Brain microvascular endothelial cell (primary cell): ENCODE measurements at regions not wholly inside any gene's neighbourhood (a gene's known extent, or its start where the extent isn't known, plus 50 kb on each side); places are given as distances from the start of the nearest gene placed in this dataset.

Experiments used
- DNase-seq: peaks from one replicate; pipeline ENCODE4 v3.0.0-alpha.2; 2020
- H3K27ac ChIP-seq: fragments of 250-450 bp; sonication (Bioruptor Pico); 2 replicates; pipeline ENCODE4 v1.5.1; 2020; ENCODE audit warnings: mild to moderate bottlenecking, moderate library complexity
- H3K27me3 ChIP-seq: fragments of 250-450 bp; sonication (Bioruptor Pico); replicated peaks from 2 replicates; pipeline ENCODE4 v1.5.1; 2020; ENCODE audit warnings: mild to moderate bottlenecking
- H3K36me3 ChIP-seq: fragments of 250-450 bp; sonication (Bioruptor Pico); replicated peaks from 2 replicates; pipeline ENCODE4 v1.5.1; 2020; ENCODE audit warnings: mild to moderate bottlenecking
- H3K4me3 ChIP-seq: 2 replicates; pipeline ENCODE4 v1.5.1; 2011; ENCODE audit warnings: low read depth, mild to moderate bottlenecking, control low read depth, low read length, moderate library complexity
- in situ Hi-C: cut with HindIII; loops from 2 replicates; pipeline ENCODE4 v1.10.0; 2017; ENCODE audit warnings: low sequenced_read_pairs, low pct_ligation_motif_present
- TF ChIP-seq, protein P1 (sequence below): IDR thresholded peaks from 2 replicates; pipeline ENCODE4 v1.5.1; 2011; ENCODE audit warnings: low read depth, mild to moderate bottlenecking, moderate library complexity, low read length, control low read depth, inconsistent platforms; ENCODE audit errors: missing control alignments

- DNase-seq = no peak
- Histone ChIP-seq H3K27me3 (no peaks in the 10 kb centered on the region), H3K36me3 (no peaks in the 10 kb centered on the region), H3K4me3 (no peak overlapping the region), H3K27ac (no peak overlapping the region)
- TF ChIP-seq, protein P1, sequence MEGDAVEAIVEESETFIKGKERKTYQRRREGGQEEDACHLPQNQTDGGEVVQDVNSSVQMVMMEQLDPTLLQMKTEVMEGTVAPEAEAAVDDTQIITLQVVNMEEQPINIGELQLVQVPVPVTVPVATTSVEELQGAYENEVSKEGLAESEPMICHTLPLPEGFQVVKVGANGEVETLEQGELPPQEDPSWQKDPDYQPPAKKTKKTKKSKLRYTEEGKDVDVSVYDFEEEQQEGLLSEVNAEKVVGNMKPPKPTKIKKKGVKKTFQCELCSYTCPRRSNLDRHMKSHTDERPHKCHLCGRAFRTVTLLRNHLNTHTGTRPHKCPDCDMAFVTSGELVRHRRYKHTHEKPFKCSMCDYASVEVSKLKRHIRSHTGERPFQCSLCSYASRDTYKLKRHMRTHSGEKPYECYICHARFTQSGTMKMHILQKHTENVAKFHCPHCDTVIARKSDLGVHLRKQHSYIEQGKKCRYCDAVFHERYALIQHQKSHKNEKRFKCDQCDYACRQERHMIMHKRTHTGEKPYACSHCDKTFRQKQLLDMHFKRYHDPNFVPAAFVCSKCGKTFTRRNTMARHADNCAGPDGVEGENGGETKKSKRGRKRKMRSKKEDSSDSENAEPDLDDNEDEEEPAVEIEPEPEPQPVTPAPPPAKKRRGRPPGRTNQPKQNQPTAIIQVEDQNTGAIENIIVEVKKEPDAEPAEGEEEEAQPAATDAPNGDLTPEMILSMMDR = no peak
- in situ Hi-C loops = no loop called here
Measured at GRCh38 chr13:75072891-75073290, 409.1 kb downstream of the TBC1D4 start.

GRCh38 chr13:75072368-75072767 lies 409.6 kb downstream of the TBC1D4 start:
- no peak for DNase-seq
- no peaks in the 10 kb centered on the region for H3K36me3 ChIP-seq
- no peaks in the 10 kb centered on the region for H3K27me3 ChIP-seq
- TF ChIP-seq, protein P1 = no peak
- no peak overlapping the region for H3K4me3 ChIP-seq
- H3K27ac ChIP-seq = no peak overlapping the region
- in situ Hi-C loops = no loop called here

GRCh38 chr13:75071796-75072195 lies 410.2 kb downstream of the TBC1D4 start:
- no peak overlapping the region for H3K4me3 ChIP-seq
- no peaks in the 10 kb centered on the region for H3K27me3 ChIP-seq
- TF ChIP-seq, protein P1 = no peak
- H3K36me3 ChIP-seq = no peaks in the 10 kb centered on the region
- no peak overlapping the region for H3K27ac ChIP-seq
- in situ Hi-C loops = no loop called here
- no peak for DNase-seq

GRCh38 chr13:75071395-75071794 lies 410.6 kb downstream of the TBC1D4 start:
- in situ Hi-C loops = no loop called here
- no peak overlapping the region for H3K27ac ChIP-seq
- TF ChIP-seq, protein P1 = no peak
- no peak overlapping the region for H3K4me3 ChIP-seq
- no peaks in the 10 kb centered on the region for H3K27me3 ChIP-seq
- no peak for DNase-seq
- H3K36me3 ChIP-seq = no peaks in the 10 kb centered on the region

- Histone ChIP-seq H3K27ac (no peak overlapping the region), H3K36me3 (no peaks in the 10 kb centered on the region), H3K27me3 (no peaks in the 10 kb centered on the region), H3K4me3 (no peak overlapping the region)
- in situ Hi-C loops = no loop called here
- TF ChIP-seq, protein P1 = no peak
- DNase-seq = no peak
Measured at GRCh38 chr13:75061909-75062308, 420.1 kb downstream of the TBC1D4 start.

- TF ChIP-seq, protein P1 = no peak
- no peak for DNase-seq
- Histone ChIP-seq H3K4me3 (no peak overlapping the region), H3K27ac (no peak overlapping the region), H3K36me3 (no peaks in the 10 kb centered on the region), H3K27me3 (no peaks in the 10 kb centered on the region)
- in situ Hi-C loops = no loop called here
Measured at GRCh38 chr13:75055296-75055695, 426.7 kb downstream of the TBC1D4 start.
